ENCODE measurements at regions not wholly inside any gene's neighbourhood (a gene's known extent, or its start where the extent isn't known, plus 50 kb on each side); places are given as distances from the start of the nearest gene placed in this dataset.
A peak's percentile ranks its signal among the peaks of the same experiment; 100 is the strongest.

- DNase-seq, result no peak
Measured at GRCh38 chr10:4569151-4569550, 256.9 kb upstream of the AKR1E2 start.

GRCh38 chr10:4568731-4569130 is 257.3 kb upstream of the AKR1E2 start:
- no peak for DNase-seq

- DNase-seq, result no peak
Measured at GRCh38 chr10:4568086-4568485, 257.9 kb upstream of the AKR1E2 start.

GRCh38 chr10:4567637-4568036 is 258.4 kb upstream of the AKR1E2 start:
- no peak for DNase-seq

GRCh38 chr10:4566011-4566410 is 260.0 kb upstream of the AKR1E2 start:
- no peak for DNase-seq

- no peak for DNase-seq
Measured at GRCh38 chr10:4561296-4561695, 264.7 kb upstream of the AKR1E2 start.

- DNase-seq, result no peak
Measured at GRCh38 chr10:4557469-4557868, 268.5 kb upstream of the AKR1E2 start.

- no peak for DNase-seq
Measured at GRCh38 chr10:4556527-4556926, 269.5 kb upstream of the AKR1E2 start.

- no peak for DNase-seq
Measured at GRCh38 chr10:4555920-4556319, 270.1 kb upstream of the AKR1E2 start.

GRCh38 chr10:4549139-4549653 is 276.8 kb upstream of the AKR1E2 start:
- DNase-seq, result no peak

GRCh38 chr10:4546931-4547330 is 279.1 kb upstream of the AKR1E2 start:
- no peak for DNase-seq

GRCh38 chr10:4546500-4546899 is 279.5 kb upstream of the AKR1E2 start:
- peak; percentile 89 for DNase-seq

GRCh38 chr10:4545062-4545461 is 280.9 kb upstream of the AKR1E2 start:
- peak; percentile 73 for DNase-seq

- DNase-seq, result peak; percentile 44
Measured at GRCh38 chr10:4543938-4544533, 282.0 kb upstream of the AKR1E2 start.

- peak; percentile 93 for DNase-seq
Measured at GRCh38 chr10:4541292-4541691, 284.7 kb upstream of the AKR1E2 start.

- DNase-seq, result no peak
Measured at GRCh38 chr10:4538016-4538415, 288.0 kb upstream of the AKR1E2 start.

GRCh38 chr10:4535521-4535920 is 290.5 kb upstream of the AKR1E2 start:
- peak; percentile 26 for DNase-seq

- no peak for DNase-seq
Measured at GRCh38 chr10:4533621-4534020, 292.4 kb upstream of the AKR1E2 start.

- no peak for DNase-seq
Measured at GRCh38 chr10:4532976-4533375, 293.0 kb upstream of the AKR1E2 start.

GRCh38 chr10:4532467-4532866 is 293.5 kb upstream of the AKR1E2 start:
- DNase-seq, result peak; percentile 89

GRCh38 chr10:4532011-4532410 is 294.0 kb upstream of the AKR1E2 start:
- DNase-seq, result no peak

GRCh38 chr10:4529266-4529665 is 296.7 kb upstream of the AKR1E2 start:
- DNase-seq, result no peak

GRCh38 chr10:4527281-4527970 is 298.6 kb upstream of the AKR1E2 start:
- peak; percentile 92 for DNase-seq

GRCh38 chr10:4526311-4526731 is 299.7 kb upstream of the AKR1E2 start:
- DNase-seq, result peak; percentile 66

- no peak for DNase-seq
Measured at GRCh38 chr10:4525103-4525502, 300.9 kb upstream of the AKR1E2 start.

Data from fibroblast of skin of right quadriceps (primary cell).